Mammary epithelial cell (primary cell): ENCODE measurements at regions not wholly inside any gene's neighbourhood (a gene's known extent, or its start where the extent isn't known, plus 50 kb on each side); places are given as distances from the start of the nearest gene placed in this dataset.

Experiments
- EZH2 ChIP-seq: IDR thresholded peaks from 2 replicates; pipeline ENCODE4 v1.6.1; 2012; ENCODE audit warnings: low read length, inconsistent platforms, borderline replicate concordance
- TF ChIP-seq, protein P1 (sequence below), 2 donors: IDR thresholded peaks in 1 of 2; conservative IDR thresholded peaks in 1 of 2; 2 replicates each; pipeline ENCODE4 v1.5.1; 2011 to 2012; ENCODE audit warnings: inconsistent platforms in 2 of 2, low read length in 2 of 2, mild to moderate bottlenecking in 2 of 2, control low read depth in 1 of 2, low read depth in 1 of 2; ENCODE audit not compliant: insufficient read depth in 1 of 2; ENCODE audit errors: extremely low read depth in 1 of 2

DNA sequence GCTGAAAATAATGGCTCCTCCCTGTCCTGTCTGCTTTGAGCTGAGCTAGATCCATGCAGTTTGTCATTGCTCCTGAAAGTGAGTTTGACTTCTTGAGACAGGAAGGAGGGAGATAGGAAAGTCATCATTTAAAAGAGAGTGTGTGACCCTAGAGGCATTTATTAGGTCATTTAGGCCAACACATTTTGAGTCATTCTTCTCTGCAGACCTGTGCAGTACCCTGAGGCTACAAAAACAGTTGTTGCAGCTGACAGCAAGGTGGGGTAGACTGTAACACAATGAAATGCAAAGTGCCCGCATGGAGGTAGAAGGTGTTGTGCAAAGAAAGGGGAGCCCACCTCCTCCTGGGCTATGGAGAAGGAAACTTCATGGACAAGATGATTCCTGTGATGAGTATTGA is 102.8 kb upstream of the PFN2 start:
- TF ChIP-seq, protein P1, sequence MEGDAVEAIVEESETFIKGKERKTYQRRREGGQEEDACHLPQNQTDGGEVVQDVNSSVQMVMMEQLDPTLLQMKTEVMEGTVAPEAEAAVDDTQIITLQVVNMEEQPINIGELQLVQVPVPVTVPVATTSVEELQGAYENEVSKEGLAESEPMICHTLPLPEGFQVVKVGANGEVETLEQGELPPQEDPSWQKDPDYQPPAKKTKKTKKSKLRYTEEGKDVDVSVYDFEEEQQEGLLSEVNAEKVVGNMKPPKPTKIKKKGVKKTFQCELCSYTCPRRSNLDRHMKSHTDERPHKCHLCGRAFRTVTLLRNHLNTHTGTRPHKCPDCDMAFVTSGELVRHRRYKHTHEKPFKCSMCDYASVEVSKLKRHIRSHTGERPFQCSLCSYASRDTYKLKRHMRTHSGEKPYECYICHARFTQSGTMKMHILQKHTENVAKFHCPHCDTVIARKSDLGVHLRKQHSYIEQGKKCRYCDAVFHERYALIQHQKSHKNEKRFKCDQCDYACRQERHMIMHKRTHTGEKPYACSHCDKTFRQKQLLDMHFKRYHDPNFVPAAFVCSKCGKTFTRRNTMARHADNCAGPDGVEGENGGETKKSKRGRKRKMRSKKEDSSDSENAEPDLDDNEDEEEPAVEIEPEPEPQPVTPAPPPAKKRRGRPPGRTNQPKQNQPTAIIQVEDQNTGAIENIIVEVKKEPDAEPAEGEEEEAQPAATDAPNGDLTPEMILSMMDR (conservative IDR thresholded peaks at IDR 0.05 in 1 of 2, IDR thresholded peaks at IDR 0.05 in 1 of 2; ENCODE audit: extremely low read depth in 1 of 2, insufficient read depth in 1 of 2, low read depth in 1 of 2, low read length in 2 of 2), result no peak
- no peak for TF ChIP-seq EZH2
